Trophoblast cell (in vitro differentiated cells and primary cell): ENCODE measurements at regions not wholly inside any gene's neighbourhood (a gene's known extent, or its start where the extent isn't known, plus 50 kb on each side); places are given as distances from the start of the nearest gene placed in this dataset.

Source experiments
- DNase-seq, 2 donors: peaks; one replicate each; pipeline ENCODE4 v3.0.0-alpha.2; 2016
- H2AFZ ChIP-seq: 2 replicates; pipeline ENCODE4 v1.6.1; 2013; ENCODE audit warnings: low read length, moderate library complexity, mild to moderate bottlenecking; ENCODE audit not compliant: insufficient read depth, poor library complexity
- H2AK5ac ChIP-seq: 2 replicates; pipeline ENCODE4 v1.6.1; 2013; ENCODE audit warnings: mild to moderate bottlenecking, low read length
- H2BK120ac ChIP-seq: 2 replicates; pipeline ENCODE4 v1.6.1; 2013; ENCODE audit warnings: low read length, mild to moderate bottlenecking, moderate library complexity; ENCODE audit not compliant: insufficient read depth, poor library complexity
- H2BK12ac ChIP-seq: 2 replicates; pipeline ENCODE4 v1.6.1; 2013; ENCODE audit warnings: mild to moderate bottlenecking, low read length, moderate library complexity
- H2BK5ac ChIP-seq: 2 replicates; pipeline ENCODE4 v1.6.1; 2013; ENCODE audit warnings: low read length, low read depth, moderate library complexity, mild to moderate bottlenecking; ENCODE audit not compliant: poor library complexity
- H3K14ac ChIP-seq: 2 replicates; pipeline ENCODE4 v1.6.1; 2013; ENCODE audit warnings: mild to moderate bottlenecking, low read length
- H3K18ac ChIP-seq: 2 replicates; pipeline ENCODE4 v1.6.1; 2013; ENCODE audit warnings: mild to moderate bottlenecking, low read length
- H3K23ac ChIP-seq: 2 replicates; pipeline ENCODE4 v1.6.1; 2013; ENCODE audit warnings: low read length
- H3K27ac ChIP-seq: 2 replicates; pipeline ENCODE4 v1.5.1; 2013; ENCODE audit warnings: low read depth, mild to moderate bottlenecking, inconsistent platforms, low read length, moderate library complexity
- H3K27me3 ChIP-seq: 2 replicates; pipeline ENCODE4 v1.6.1; 2013; ENCODE audit warnings: inconsistent platforms, mild to moderate bottlenecking, low read length, moderate library complexity; ENCODE audit not compliant: insufficient read depth
- H3K36me3 ChIP-seq, 2 experiments: 1 replicate in 1 of 2; 2 replicates in 1 of 2; pipeline ENCODE4 v1.6.1; 2013; ENCODE audit warnings: low read length in 2 of 2, mild to moderate bottlenecking in 2 of 2, moderate library complexity in 1 of 2; ENCODE audit not compliant: insufficient read depth in 2 of 2, control insufficient read depth in 1 of 2
- H3K4ac ChIP-seq: 2 replicates; pipeline ENCODE4 v1.6.1; 2013; ENCODE audit warnings: low read depth, mild to moderate bottlenecking, low read length, moderate library complexity
- H3K4me1 ChIP-seq, 2 experiments: 1 replicate in 1 of 2; 2 replicates in 1 of 2; pipeline ENCODE4 v1.6.1; 2013; ENCODE audit warnings: low read length in 2 of 2, mild to moderate bottlenecking in 2 of 2, moderate library complexity in 1 of 2; ENCODE audit not compliant: insufficient read depth in 2 of 2, control insufficient read depth in 1 of 2
- H3K4me2 ChIP-seq: 2 replicates; pipeline ENCODE4 v1.6.1; 2013; ENCODE audit warnings: inconsistent platforms, mild to moderate bottlenecking, low read length, moderate library complexity
- H3K4me3 ChIP-seq: 2 replicates; pipeline ENCODE4 v1.5.1; 2013; ENCODE audit warnings: mild to moderate bottlenecking, low read depth, low read length, inconsistent platforms
- H3K79me1 ChIP-seq: one replicate; pipeline ENCODE4 v1.6.1; 2013; ENCODE audit warnings: low read length
- H3K79me2 ChIP-seq: 2 replicates; pipeline ENCODE4 v1.6.1; 2013; ENCODE audit warnings: low read length, mild to moderate bottlenecking; ENCODE audit not compliant: control insufficient read depth, insufficient read depth, poor library complexity
- H3K9ac ChIP-seq: 2 replicates; pipeline ENCODE4 v1.6.1; 2013; ENCODE audit warnings: mild to moderate bottlenecking, low read length
- H3K9me3 ChIP-seq: 2 replicates; pipeline ENCODE4 v1.6.1; 2013; ENCODE audit warnings: low read depth, mild to moderate bottlenecking, control low read depth, inconsistent platforms, low read length; ENCODE audit not compliant: insufficient read depth
- H4K12ac ChIP-seq: 2 replicates; pipeline ENCODE4 v1.6.1; 2013; ENCODE audit warnings: low read depth, mild to moderate bottlenecking, low read length, moderate library complexity
- H4K8ac ChIP-seq: 2 replicates; pipeline ENCODE4 v1.6.1; 2013; ENCODE audit warnings: low read depth, mild to moderate bottlenecking, low read length, moderate library complexity
- H4K91ac ChIP-seq: one replicate; pipeline ENCODE4 v1.6.1; 2013; ENCODE audit warnings: low read depth, mild to moderate bottlenecking, low read length, moderate library complexity
- WGBS: extraction: QIAGEN DNeasy Blood & Tissue Kit; methylation state at CpG from one replicate; pipeline ENCODE4 v1.1.7; 2013; ENCODE audit warnings: missing lambda C conversion rate; ENCODE audit not compliant: insufficient read length, insufficient coverage; ENCODE audit errors: extremely low coverage; 5-methylcytosine and 5-hydroxymethylcytosine counted together

- Histone ChIP-seq H3K18ac (no peak overlapping the region), H3K9me3 (no peaks in the 10 kb centered on the region), H2BK120ac (no peak overlapping the region), H4K12ac (no peak overlapping the region), H4K91ac (no peak overlapping the region), H3K9ac (no peak overlapping the region), H4K8ac (no peak overlapping the region), H3K79me1 (no peaks in the 10 kb centered on the region), H3K27ac (no peak overlapping the region), H2AFZ (no peak overlapping the region), H3K36me3 (no peaks in the 10 kb centered on the region), H3K4me3 (no peak overlapping the region), H3K4me2 (no peak overlapping the region), H3K27me3 (no peaks in the 10 kb centered on the region), H3K23ac (no peak overlapping the region), H3K79me2 (no peaks in the 10 kb centered on the region), H2AK5ac (no peak overlapping the region), H2BK5ac (no peak overlapping the region), H3K4ac (no peak overlapping the region), H3K4me1 (no peaks in the 10 kb centered on the region), H3K14ac (no peak overlapping the region), H2BK12ac (no peak overlapping the region)
- no CpG with 5 or more reads among the region's 1 CpG for WGBS
- DNase-seq: no peak
These were observed 117.2 kb downstream of the SLIT2 start for GRCh38 chr4:20368926-20369325.

GRCh38 chr4:20370274-20370673, 118.6 kb downstream of the SLIT2 start:
- no peak overlapping the region for H3K4me3 ChIP-seq

GRCh38 chr4:20376070-20376469, 124.4 kb downstream of the SLIT2 start:
- Histone ChIP-seq H3K36me3 (peaks cover 0 to 2% of the 10 kb centered on the region in 2 experiments), H2AK5ac (no peak overlapping the region), H3K27ac (no peak overlapping the region), H3K14ac (no peak overlapping the region), H3K27me3 (no peaks in the 10 kb centered on the region), H3K23ac (no peak overlapping the region), H2BK5ac (no peak overlapping the region), H3K18ac (no peak overlapping the region), H2BK12ac (no peak overlapping the region), H3K4me1 (no peaks in the 10 kb centered on the region), H3K79me1 (no peaks in the 10 kb centered on the region), H3K9me3 (no peaks in the 10 kb centered on the region), H4K8ac (no peak overlapping the region), H3K79me2 (no peaks in the 10 kb centered on the region), H3K4ac (no peak overlapping the region), H4K91ac (no peak overlapping the region), H4K12ac (no peak overlapping the region), H2AFZ (no peak overlapping the region), H2BK120ac (no peak overlapping the region), H3K9ac (no peak overlapping the region), H3K4me2 (no peak overlapping the region), H3K4me3 (no peak overlapping the region)
- no CpG with 5 or more reads among the region's 2 CpGs for WGBS
- DNase-seq: no peak

More at GRCh38 chr4:20370274-20370673, 118.6 kb downstream of the SLIT2 start:
- no peaks in the 10 kb centered on the region for H3K36me3 ChIP-seq
- no peak overlapping the region for H3K23ac ChIP-seq
- no peak overlapping the region for H4K8ac ChIP-seq
- H4K12ac ChIP-seq: no peak overlapping the region
- no peak for DNase-seq
- no peaks in the 10 kb centered on the region for H3K79me1 ChIP-seq
- H3K9me3 ChIP-seq: no peaks in the 10 kb centered on the region
- no peak overlapping the region for H3K14ac ChIP-seq
- H3K18ac ChIP-seq: no peak overlapping the region
- WGBS: no CpG with 5 or more reads among the region's 2 CpGs
- no peak overlapping the region for H4K91ac ChIP-seq
- H3K79me2 ChIP-seq: no peaks in the 10 kb centered on the region
- no peak overlapping the region for H3K27ac ChIP-seq
- H2BK5ac ChIP-seq: no peak overlapping the region
- no peak overlapping the region for H2BK120ac ChIP-seq
- no peaks in the 10 kb centered on the region for H3K4me1 ChIP-seq
- no peaks in the 10 kb centered on the region for H3K27me3 ChIP-seq
- H3K9ac ChIP-seq: no peak overlapping the region
- H2BK12ac ChIP-seq: no peak overlapping the region
- no peak overlapping the region for H3K4ac ChIP-seq
- H3K4me2 ChIP-seq: no peak overlapping the region
- no peak overlapping the region for H2AK5ac ChIP-seq
- H2AFZ ChIP-seq: no peak overlapping the region

- Histone ChIP-seq H3K27me3 (no peaks in the 10 kb centered on the region), H3K4me1 (no peaks in the 10 kb centered on the region), H3K79me2 (no peaks in the 10 kb centered on the region), H2BK120ac (no peak overlapping the region), H2BK12ac (no peak overlapping the region), H3K14ac (no peak overlapping the region), H3K4me3 (no peak overlapping the region), H3K18ac (no peak overlapping the region), H3K79me1 (no peaks in the 10 kb centered on the region), H2BK5ac (no peak overlapping the region), H2AFZ (no peak overlapping the region), H3K4ac (no peak overlapping the region), H3K4me2 (no peak overlapping the region), H3K23ac (no peak overlapping the region), H3K9me3 (no peaks in the 10 kb centered on the region), H4K12ac (no peak overlapping the region), H4K91ac (no peak overlapping the region), H3K36me3 (peaks cover 0 to 2% of the 10 kb centered on the region in 2 experiments), H2AK5ac (no peak overlapping the region), H3K27ac (no peak overlapping the region), H3K9ac (no peak overlapping the region), H4K8ac (no peak overlapping the region)
- no peak for DNase-seq
- WGBS: no CpG with 5 or more reads among the region's 1 CpG
These were observed 126.5 kb downstream of the SLIT2 start for GRCh38 chr4:20378181-20378580.
